ENCODE measurements at regions not wholly inside any gene's neighbourhood (a gene's known extent, or its start where the extent isn't known, plus 50 kb on each side); places are given as distances from the start of the nearest gene placed in this dataset.

DNA sequence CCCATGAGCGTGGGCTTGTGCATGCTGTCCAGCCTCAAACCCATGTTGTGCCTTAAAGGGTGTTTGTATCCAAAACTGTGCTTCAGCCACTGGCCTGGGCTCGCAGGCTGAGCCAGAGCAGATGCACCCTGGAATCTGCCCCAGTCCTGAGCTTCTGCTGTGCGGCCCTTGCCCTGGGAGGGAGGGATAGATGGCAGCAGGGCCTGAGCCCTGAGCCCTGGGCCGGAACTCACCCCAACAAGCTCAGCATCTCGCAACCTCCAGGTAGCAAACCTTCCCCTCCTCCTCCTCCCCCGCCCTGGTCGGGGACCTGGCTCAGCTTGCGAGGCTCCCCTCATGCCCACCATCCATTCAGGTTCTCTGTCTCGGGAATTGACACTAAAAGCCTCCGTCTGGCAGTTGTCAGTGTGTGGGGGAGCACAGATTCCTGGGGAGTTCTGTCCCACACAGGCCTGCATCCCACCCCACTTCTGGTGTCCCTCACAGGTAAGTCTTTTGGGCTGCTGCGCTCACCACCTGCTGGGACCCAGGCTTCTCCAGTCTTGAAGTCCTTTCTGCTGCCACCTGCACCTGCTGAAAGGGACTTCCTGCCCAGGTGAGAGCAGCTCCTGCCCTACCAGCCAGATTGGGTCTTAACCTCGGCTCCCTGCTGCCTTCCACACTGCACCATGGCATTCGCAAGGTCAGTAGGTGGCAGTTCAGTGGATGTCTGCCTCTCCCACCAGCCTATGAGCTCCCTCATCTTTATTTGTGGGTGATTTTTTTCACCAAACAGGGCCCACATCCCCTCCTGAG, 55.2 kb upstream of the OLFM1 start:
- DNase-seq, result no peak

DNA sequence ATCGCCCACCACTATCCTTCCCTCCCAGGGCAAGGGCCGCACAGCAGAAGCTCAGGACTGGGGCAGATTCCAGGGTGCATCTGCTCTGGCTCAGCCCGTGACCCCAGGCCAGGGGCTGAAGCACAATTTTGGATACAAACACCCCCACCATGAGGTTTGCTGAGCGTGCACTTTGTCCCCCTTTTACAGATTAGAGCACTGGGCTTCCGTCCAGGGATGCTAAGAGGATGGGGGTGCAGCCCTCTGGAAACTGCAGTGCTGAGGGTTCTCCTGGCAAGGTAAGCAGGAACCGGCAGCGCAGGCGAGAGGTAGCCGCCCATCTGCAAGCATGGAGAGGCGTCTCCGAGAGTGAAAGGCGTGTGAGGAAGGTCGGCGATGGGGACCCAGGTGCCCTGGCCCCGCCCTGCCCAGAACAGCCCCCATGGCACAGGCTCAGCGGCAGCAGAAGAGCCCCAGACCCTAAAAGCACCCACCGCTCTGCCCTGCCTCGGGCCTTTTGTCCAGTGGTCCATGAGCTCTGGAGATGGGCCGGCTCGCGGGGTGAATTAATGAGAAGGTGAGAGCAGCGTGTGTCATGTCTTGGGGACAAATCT, 54.5 kb upstream of the OLFM1 start:
- no peak for DNase-seq

DNA sequence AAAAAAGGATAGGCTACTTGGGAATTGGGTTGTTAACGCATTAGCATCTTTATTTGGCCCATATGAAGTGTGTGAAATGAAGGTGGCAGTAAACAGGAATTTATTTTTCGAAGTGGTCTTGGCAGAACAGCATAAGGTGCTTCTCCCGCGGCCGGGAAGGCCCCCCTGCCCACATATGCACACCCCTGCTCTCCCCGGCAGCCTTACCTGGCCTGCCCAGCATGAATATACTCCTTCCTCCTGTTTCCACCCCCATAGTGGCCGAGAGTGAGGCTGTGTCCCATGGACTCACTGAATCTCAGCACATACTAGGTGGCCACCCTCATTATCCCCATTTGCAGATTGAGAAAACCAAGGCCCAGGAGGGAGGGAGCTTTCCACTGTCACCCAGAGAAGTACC, 54.0 kb upstream of the OLFM1 start:
- DNase-seq, result no peak

DNA sequence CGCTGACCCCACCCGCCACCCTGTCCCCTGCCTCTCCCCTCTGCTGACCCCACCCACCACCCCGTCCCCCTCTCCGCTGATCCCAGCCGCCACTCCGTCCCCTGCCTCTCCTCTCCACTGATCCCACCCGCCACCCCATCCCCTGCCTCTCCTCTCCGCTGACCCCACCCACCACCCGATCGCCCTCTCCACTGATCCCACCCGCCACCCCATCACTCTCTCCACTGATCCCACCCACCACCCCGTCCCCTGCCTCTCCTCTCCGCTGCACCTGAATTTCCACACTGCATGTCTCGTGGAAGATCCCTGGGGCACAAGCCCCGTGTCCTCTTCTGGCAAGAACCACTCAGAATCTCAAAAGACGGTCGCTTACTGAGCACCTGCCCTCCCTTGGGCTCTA, 53.4 kb upstream of the OLFM1 start:
- no peak for DNase-seq

DNA sequence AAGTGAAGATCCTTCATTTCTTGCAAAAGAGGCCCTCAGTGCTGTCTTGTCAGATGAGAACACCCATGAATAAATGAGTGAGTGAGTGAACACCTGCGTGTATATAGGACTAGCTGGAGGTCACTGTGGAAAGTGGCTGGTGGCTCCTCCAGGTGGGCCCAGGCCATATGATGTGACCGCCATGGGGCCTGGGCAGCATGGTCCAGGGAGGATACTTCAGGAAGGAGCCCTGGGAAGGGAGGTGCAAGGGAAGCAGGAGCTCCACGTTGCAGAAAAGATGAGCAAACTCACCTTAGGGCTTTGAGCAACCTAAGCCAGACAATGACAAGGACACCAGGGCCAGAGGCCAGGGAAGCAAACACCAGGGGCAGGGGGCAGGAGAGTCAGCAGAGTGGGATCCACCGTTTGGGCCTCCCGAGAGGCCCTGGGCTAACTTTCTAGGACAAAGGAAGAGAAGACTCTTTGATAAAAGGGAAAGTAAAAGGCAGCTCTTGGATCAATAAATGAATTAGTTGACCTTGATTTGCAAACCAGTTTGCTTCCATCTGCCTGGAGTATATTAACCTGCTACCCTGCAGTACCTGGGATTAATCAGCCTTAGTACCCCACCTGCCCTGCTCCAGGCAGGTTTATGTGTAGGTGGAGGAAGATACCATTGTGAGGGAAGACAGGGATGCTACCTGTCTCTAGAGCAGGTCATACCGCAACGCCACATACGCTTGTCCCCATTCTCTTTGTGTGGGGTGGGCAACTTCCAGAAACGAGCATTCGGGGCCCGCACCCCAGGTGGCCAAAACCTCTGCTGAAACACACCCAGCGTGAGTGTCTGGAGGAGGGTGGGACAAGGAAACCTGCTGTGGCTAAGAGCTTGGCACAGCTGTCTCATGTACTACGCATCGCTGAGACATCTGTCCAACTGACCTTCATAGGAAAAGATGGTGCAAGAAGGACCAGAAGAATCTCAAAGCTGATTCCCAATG, 51.4 kb upstream of the OLFM1 start:
- DNase-seq, result no peak

DNA sequence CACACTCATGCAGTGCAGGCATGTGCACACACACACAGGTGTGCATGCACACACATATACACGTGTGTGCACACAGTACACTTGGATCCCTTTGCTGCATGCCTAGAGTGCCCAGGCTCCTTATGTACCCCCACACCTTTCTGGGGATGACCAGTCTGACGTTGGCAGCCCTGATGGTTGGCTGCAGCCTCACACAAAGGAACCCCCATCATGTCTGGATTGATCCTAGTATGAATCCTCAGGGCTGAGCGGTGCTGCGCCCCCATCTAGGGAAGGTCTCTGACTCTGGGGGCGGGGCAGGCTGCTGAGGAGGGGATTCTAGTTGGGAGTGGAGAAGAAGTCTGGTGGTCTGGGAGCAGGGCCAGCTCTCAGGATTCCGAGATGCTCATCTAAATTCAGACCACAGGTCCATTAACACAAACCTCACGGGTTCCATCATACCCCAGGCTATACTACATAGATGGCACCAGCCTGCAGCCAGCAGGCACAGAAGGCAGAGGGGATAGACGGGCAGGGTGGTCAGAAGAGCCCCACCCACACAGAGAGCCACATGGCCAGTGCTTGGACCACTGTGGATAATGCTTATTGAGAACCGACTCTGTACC, 50.5 kb upstream of the OLFM1 start:
- DNase-seq, result no peak

DNA sequence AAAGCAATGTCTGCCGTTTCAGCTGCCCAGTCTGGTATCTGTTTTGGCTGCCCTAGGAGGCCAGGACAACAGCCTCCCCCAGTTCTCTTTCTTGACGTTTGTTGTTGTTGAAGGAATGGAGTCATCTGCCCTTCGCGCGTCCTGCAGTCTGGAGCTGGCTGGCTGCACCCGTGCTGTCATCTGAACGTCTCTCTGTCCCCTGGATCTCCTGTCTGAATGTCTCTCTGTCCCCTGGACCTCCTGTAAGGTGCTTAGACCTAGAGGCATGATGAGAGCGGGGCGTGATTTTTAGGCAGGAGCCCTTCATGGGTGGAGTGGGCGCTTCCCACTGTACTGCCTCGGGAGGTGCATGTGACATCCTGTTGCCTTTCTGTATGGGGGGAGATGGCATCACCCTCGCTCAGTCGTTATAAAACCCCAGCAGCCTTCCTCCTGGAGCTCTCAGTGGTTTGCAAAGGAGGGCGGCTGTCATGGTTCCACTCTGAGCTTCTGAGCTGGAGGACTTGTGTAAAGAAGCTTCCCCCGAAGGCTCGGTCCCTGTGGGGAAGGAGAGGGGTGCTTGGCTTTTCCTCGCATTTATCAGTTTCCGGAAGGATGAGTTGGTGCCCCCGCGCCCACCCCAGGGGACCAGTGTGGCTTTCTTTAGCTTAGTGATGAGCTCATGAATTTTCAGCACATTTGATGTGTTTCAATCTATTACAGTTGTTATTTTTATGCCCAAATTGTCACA, 49.8 kb upstream of the OLFM1 start:
- no peak for DNase-seq

All from activated CD4-positive, alpha-beta T cell treated with anti-CD3 and anti-CD28 coated beads for 48 hours (primary cell).